ENCODE measurements at regions not wholly inside any gene's neighbourhood (a gene's known extent, or its start where the extent isn't known, plus 50 kb on each side); places are given as distances from the start of the nearest gene placed in this dataset.

- TF ChIP-seq EZH2 (IDR thresholded peaks at IDR 0.05; ENCODE audit: borderline replicate concordance) (no peak), CTCF (IDR thresholded peaks at IDR 0.05; ENCODE audit: poor library complexity) (no peak)
Observed at GRCh38 chr2:63679252-63679855, 90.6 kb downstream of the MDH1 start.

All from hepatocyte (in vitro differentiated cells).